GM19035 (cell line): ENCODE measurements at regions not wholly inside any gene's neighbourhood (a gene's known extent, or its start where the extent isn't known, plus 50 kb on each side); places are given as distances from the start of the nearest gene placed in this dataset.

ENCODE experiments used
- ATAC-seq: cut with Tn5 transposase; IDR thresholded peaks from one replicate; pipeline ENCODE4 v1.9.1; 2021; ENCODE audit not compliant: unreplicated experiment

DNA sequence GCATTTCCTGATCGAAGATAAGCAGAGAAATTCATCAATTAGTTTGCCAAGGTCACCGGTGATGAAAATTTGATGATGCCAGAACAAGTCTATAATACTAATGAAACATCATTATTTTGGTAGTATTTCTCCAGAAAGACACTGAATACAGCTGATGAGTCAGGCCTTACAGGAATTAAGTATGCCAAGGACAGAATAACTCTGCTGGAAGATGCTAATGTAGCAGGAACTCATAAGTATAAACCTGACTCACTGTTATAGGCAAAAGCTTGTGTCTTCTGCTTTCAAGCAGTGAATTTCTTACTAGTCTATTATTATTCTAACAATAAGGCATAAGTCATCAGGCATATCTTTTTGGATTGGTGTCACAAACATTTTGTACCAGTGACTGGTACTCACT lies 1825.1 kb upstream of the IGFBP7 start:
- ATAC-seq = no peak

DNA sequence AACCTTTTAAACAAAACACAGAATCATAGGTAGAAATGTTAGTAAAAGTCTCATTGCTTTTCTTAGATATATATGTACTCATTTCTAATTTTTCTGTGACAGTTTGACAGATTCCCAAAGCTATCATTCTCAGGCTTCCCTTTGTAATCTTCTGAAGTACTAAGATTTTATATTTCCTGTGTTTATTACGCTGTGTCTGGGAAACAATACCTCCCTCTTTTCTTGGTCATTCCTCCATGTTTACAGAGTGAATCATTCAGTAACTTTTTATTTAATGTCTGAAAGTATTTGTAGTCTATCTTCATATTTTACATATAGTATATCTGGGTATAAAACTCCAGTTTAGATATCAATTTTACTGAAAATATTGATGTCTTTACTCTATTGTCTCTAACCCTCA lies 1826.3 kb upstream of the IGFBP7 start:
- no peak for ATAC-seq

DNA sequence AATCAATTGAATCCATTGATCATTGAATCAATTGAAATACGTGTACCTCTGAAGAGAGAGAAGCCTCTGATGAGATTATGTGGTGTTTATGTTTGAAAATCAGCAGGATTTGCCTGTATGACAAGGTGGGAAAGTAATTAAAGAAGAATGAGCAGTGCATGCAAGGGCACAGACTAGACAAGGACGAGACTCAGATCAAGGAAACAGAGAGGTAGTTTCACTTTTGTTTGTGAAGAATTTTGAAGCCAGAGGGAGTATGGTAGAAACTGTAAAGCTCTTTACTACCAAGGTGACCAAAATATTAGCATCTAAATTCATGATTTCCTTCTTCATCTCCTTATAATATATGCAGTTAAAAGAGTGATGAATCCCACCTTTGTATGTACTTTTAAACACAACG lies 1830.0 kb upstream of the IGFBP7 start:
- no peak for ATAC-seq

DNA sequence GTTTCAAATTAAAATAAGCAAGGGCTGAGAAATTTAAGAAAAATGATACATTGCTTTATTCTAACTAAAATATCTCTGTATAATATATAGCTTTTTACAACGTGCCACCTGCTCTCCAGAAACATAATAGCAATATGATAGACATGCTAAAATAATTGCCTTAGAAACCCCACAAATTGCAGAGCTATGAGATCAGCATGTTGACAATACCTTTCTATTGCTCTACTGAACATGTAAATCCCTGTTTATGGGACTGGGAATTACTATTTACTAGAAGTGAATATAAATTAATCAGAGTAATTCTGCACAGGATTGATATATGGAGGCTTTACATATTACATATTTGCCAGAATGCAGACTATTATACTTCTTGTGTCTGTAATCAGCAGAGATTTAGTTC lies 1831.1 kb upstream of the IGFBP7 start:
- ATAC-seq = no peak

DNA sequence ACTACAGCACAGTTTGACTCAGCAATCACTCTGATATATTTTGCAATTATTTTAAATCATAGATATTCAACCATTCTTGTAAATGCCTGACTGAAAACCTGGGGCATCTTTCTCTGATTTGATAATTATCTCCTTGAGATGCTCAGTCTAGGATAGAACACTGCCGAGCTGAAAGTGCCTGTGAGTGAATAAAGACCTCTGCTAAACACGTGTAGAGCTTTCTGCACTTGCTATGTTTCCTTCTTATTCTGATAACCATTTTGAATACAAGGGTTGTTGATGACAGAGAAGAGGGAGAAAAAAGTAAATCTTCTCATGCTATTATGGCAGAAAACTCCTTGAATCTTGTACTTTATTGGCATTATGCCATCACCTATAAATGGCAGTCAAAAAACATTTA lies 1843.4 kb upstream of the IGFBP7 start:
- ATAC-seq = no peak

DNA sequence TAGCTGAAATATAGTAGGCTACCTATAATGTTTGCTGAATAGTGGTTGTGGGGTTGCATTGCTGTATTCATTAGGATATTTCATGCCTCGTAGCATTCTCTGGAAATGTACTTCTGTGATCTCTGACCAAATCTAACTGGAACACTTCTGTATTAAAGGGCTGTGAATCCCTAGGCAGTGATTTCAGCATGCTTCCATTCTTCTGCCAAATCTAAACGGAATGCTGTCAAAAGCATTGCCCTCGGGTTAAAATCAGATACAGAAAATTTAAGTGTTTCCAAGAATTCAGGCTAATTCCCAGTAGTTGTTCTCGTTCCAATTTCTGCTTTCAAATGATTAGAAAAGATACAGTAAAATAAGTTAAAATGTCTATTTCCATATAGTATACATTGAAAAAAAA lies 1847.5 kb upstream of the IGFBP7 start:
- no peak for ATAC-seq

DNA sequence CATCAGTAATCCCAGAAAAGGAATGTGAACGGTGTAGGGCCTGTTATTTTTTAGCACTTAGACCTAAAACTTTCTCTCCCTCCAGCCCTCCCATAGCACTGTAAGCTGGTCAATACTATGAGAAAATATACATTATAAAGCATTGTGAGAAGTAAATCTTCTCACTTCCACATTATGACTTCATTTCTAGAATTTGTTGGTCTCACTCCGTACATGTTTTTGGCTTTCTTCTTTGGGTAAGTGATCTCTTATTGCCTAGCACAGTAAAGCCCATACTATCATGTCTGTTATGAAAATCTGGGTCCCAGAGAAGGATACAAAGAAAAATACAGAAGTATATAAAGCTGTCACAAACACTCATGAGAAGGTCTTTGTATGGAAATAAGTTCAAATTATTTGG lies 1851.1 kb upstream of the IGFBP7 start:
- ATAC-seq = no peak

DNA sequence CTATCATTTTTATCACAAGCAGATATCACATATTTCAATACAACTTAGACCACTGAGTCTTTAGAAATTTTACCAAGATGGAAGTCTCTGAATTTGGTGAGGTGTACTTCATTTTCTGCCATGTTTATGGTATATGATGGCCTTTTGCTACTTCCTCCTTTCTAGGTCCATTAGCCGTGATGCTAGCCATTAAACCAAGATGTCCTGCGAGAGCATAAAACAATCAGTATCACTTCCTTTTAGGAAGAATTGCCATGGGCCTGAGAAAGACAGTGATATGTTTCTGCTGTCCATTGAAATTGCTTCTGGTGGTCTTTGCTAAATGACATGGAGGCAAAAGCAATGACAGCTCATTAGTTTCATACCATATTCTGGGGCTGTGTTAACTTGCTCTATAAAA lies 1851.7 kb upstream of the IGFBP7 start:
- ATAC-seq = no peak

DNA sequence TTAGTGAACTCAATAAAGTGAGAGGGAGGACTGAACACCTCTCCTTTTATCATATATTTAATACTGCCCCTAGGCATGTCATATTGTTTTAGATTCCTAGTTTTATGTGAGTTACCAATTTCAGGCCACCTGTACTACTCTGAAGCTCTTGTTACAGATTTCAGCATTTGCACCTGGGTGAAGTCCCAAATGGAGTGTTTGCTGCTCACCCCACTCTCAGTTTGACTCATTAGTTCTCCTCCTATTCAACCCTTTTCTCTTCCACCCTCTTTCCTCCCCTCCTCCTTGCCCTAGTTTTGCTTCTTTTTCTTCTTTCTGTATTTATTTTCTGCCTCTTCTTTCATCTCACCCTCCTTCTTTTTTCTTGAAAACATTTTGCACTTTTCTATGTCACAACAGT lies 1852.2 kb upstream of the IGFBP7 start:
- no peak for ATAC-seq

DNA sequence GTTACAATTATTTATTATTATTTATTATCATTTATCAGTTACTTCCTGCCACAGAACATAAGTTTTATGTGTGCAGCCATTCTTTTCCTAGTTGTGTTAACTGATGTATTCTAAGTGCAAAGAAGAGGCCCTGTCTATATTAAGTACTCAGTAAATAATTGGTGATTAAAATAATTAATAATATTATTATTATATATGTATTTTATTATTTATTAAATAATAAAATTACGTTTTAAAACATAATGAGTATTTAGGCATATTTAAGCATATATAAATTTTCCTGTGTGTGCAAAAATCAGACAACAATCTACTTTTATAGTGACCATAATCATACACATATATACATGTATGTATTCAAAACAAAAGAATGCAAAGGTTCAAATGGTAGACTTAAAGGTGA lies 1871.6 kb upstream of the IGFBP7 start:
- no peak for ATAC-seq

DNA sequence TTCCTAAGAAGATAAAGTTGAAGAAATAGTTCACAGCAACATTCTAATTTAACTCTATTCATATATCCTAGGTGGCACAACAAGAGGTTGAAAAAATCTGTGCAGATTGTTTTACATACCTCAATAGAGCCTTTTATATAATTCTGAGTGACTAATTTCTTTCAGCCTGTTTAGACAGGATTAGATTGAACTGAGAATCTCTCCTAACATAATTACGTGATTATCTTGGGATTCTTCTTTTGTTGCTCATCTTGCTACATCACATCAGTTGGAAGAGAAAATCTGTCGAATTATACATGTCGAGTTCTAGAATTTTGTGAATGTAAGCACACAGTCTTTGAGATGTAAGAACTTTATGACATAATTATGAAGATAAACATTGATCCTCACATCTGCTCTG lies 1873.7 kb upstream of the IGFBP7 start:
- no peak for ATAC-seq

DNA sequence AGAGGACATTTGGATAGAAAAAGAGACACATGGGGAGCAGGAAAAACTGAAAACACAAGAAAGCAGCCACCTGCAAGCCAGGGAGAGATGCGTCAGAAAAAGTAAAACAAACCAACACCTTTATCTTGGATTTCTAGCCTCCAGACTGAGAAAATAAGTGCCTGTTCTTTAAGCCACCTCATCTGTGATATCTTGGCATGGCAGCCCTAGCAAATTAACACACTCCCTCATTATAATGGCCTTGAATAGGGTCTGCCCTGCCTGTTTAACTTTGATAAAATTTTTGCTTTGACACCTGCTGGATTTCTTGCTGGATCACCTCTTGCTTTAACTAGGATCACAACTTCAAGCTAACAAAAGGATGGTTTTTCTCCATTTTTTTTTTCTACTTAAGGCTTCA lies 1892.0 kb upstream of the IGFBP7 start:
- ATAC-seq = no peak

DNA sequence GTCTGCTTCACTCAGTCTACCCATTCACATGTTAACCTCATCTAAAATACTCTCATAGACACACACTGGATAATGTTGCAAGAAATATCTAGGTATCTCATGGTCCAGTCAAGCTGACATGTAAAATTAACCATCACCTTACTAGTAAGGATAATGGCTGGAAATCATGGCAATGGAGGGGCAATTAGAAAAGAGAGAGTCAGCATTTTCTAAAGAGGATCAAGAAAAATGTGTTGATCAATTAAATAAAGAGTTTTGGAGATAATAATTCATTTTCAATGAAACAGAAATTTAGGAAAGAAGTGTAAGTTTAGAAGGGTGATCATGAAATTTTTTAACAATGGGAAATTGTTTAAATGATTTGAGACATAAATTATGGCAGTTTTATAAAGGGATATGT lies 1914.1 kb upstream of the IGFBP7 start:
- ATAC-seq = no peak

DNA sequence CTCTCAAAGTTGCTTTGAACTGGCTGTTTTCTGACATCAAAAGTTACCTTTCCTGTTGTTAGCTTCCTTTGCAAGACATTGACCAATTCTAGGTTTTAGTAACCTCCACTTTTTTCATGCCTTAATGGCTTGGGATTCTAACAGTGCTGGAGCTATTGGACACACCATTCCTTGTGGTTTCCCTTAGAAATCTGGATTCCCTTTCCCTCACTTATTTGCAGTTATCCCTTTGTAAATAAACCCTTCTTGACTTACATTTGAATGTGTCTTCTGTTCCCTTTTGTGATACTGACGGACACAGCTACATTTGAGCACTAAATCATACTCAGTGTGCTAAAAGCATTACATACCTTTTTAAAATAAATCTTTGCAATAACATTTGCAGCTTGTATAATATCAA lies 1927.6 kb upstream of the IGFBP7 start:
- ATAC-seq = no peak

DNA sequence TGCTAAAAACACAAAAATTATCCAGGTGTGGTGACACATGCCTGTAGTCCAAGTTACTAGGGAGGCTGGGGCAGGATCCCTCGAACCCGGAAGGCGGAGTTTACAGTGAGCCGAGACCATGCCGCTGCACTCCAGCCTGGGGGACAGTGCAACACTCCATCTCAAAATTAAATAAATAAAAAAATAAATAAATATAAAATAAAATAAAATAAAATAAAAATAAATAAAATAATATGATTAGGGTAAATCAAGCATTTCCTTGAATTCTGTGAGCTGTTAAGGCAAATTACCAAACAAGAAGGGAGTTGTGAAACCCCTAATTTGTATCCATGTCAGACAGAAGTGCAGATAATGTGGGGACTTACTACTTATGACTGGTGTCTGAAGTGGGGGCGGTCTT lies 1928.9 kb upstream of the IGFBP7 start:
- no peak for ATAC-seq

DNA sequence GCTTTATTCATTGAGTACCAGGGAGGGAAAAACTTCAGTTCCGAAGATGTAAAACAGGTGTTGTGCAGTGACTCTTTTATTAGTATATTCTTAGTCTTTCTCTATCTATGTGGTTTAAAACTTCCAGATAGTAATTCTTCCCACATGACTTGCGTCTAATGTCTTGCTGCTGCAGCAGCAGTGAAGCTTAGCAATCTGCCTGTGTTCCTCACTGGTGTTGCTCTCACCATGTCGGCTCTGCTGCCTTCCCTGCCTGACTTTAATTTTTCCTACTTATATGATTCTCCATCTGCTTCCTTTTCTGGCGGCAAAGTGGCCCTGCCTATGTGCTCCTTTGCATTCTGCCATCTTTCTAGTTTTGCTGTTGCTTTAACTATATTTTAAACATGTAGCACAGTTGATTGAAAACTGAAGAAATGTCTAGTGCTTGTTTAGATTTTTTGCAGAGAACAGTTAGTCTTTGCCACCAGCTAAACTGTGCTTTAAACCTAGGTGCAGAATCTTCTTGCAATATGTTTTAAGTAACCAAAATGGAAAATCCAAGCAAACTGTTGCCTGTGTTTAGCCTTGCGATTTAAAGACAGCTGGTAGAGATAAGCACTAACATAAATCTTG lies 1934.2 kb upstream of the IGFBP7 start:
- ATAC-seq = no peak

DNA sequence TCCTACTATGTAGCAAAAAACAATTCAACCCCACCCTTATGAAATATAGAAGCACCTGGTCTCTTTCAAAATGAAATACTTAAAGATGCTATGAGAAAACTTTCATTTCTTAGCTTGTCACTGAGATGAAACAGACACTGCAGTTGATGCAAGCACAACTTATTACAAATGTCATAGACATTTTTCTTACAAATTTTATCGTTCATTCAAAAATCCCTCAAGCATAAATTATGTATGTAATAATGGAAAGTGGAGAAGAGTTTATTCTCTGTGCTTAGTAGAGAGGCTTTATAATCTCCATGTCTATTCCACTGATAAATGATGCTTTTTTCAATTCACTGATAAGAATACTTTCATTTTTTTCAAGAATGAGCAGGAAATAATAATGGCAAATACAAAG lies 1943.9 kb upstream of the IGFBP7 start:
- no peak for ATAC-seq

DNA sequence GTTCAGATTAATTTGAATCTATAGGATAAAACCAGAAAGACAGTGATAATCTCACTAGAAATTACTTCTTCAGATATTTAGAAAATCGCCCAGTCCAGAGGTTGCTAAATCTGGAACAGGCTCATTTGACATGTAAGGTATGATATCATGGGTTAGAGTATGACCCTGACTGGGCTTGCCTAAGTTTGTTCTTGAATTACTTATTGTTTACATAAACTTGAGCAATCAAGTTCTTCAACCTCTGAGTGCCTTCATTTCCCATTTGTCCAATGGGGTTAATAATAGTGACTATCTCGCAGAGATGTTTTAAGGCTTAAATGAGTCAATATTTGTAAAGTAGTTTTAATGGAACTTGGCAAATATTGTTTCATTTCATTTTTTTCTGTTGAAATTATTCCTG lies 1947.6 kb upstream of the IGFBP7 start:
- no peak for ATAC-seq

DNA sequence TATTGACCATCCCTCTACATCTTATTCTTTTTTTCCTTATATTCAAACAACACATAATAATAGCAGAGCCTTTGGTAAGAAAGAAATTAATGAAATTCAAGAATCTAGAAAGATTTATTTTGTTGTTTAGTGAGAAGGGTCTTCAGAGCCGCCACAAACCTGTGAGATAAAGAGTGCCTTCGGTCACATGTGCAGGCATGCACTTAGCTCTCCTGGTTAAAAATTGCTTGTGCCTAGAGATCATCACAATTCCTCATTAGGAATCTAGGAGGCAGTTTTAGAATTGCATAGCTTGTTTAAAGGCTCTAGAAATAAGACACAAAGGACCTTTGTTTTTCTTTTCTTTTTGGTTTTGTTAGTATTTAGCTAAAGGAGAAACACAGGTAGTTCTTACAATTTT lies 1948.4 kb upstream of the IGFBP7 start:
- no peak for ATAC-seq

DNA sequence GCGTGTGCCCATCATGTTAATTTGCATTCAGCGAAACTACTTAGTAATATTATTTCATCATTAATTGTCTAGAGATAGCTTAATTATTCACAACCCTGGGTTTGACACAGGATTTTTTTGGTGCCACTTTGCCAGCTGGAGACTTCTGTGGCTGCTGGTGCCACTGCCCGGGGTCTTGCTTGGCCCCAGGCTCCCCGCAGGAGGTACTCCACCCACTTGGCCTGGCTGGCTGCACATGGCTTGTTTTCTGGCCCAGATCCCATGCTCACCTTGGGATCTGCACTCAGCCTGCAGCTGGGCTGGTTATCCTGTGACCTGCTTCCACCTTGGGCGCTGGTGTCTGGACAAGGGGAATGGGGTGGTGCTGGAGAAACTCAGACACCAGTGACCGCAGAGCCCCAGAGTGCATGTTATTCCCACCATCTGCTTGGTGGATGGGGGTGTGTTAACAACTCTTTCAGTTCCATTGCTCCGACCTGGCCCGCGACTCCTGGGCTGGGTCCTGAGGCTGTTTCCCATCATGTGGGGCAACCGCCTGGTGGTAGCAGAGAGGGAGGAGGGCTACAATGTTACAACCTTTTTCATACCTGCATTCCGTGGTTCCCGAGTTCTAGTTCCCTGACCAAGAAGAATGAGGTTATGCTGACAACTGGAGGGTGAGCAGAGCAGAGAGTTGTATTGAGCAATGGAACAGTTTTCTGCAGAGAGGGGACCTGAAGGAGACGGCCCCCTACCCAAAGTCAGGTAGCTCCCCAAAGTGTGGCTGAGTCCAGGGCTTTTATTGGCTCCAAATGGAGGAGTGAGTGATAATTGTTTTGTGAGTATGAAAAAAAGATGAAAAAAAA lies 1950.0 kb upstream of the IGFBP7 start:
- no peak for ATAC-seq

DNA sequence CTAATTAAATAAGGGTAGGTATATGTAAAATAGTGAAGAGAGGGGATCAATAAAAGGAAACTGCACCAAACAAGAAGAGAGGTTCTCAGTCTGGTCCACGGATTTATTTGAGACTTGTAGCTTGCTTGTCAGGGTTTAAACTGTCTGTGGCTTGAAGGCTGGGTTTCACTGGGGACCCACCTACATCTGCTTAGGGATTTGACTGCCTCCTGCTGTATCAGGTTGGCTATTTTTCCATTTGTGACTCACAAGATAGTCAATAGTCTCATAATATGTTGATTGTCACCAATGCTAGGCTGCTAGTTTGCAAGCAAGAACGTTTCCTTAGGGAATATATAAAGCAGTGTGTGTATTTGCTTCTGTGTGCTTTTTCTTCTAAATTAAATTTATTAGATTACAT lies 1950.7 kb upstream of the IGFBP7 start:
- ATAC-seq = no peak

DNA sequence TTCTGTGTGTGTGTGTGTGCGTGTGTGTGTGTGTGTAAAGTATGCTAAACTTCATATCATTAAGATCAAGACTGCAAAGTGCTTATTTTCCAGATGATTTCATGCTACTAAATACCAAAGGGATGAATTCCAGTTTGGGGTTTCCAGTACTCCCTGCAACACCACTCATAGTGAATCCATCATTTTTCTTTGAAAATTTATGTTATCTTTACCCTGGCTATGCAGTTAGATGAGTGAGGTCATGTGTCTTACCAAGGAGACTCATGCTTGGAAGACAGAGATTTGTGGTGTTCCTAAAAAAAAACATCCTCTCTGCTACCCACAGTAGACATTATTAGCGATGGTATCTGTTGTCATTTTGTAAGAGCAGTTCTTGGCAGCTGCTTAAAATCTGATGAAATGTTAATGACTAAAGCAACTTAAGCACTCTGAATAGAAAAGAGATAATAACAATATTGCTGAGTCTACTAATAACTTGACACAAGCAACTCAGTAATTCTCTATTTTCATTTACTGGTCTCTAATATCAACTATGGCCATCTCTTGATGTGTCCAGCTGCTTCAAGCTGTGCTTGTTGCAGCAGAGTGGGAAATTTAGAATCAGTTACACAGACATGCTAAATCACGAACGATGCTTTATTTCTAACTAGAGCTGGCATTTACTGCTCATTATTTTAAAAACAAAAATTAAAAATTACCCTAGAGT lies 1953.0 kb upstream of the IGFBP7 start:
- no peak for ATAC-seq
